Sigmoid colon (tissue), 6 donors: ENCODE measurements at regions not wholly inside any gene's neighbourhood (a gene's known extent, or its start where the extent isn't known, plus 50 kb on each side); places are given as distances from the start of the nearest gene placed in this dataset.

Experiments used
- DNase-seq: peaks from one replicate; pipeline ENCODE4 v3.0.0-alpha.2; 2019
- H3K27ac ChIP-seq, 4 donors: fragments of 200-600 bp; sonication (generic); one replicate each; pipeline ENCODE4 v1.5.1; 2016 to 2019; ENCODE audit warnings: mild to moderate bottlenecking in 1 of 4
- H3K27me3 ChIP-seq, 3 donors: fragments of 200-600 bp; sonication (generic); one replicate each; pipeline ENCODE4 v1.5.1; 2019; ENCODE audit warnings: mild to moderate bottlenecking in 1 of 3
- H3K36me3 ChIP-seq, 4 donors: fragments of 200-600 bp; sonication (generic); one replicate each; pipeline ENCODE4 v1.5.1; 2016 to 2019
- H3K4me1 ChIP-seq, 4 donors: fragments of 200-600 bp; sonication (generic); one replicate each; pipeline ENCODE4 v1.5.1; 2017 to 2019
- H3K4me3 ChIP-seq, 4 donors: fragments of 200-600 bp; sonication (generic); one replicate each; pipeline ENCODE4 v1.5.1; 2017 to 2019; ENCODE audit warnings: mild to moderate bottlenecking in 2 of 4, moderate library complexity in 1 of 4
- H3K9me3 ChIP-seq, 4 donors: fragments of 200-600 bp in 3 of 4; sonication (generic) in 3 of 4; one replicate each; pipeline versions ENCODE4 v1.5.1 to v1.6.1; 2013 to 2019
- CTCF ChIP-seq, 4 experiments: fragments of 450-650 bp in 3 of 4; fragments of 200-600 bp in 1 of 4; IDR thresholded peaks; one replicate each; pipeline ENCODE4 v1.5.1; 2016 to 2019; ENCODE audit warnings: antibody characterized with exemption in 4 of 4, mild to moderate bottlenecking in 3 of 4, moderate library complexity in 2 of 4
- EP300 ChIP-seq, 4 donors: sonication (generic); formaldehyde crosslinking; IDR thresholded peaks; one replicate each; pipeline ENCODE4 v1.6.1; 2017; ENCODE audit warnings: antibody characterized with exemption in 4 of 4
- POLR2A ChIP-seq, 2 donors: fragments of 450-650 bp; IDR thresholded peaks; one replicate each; pipeline ENCODE4 v1.6.1; 2016; ENCODE audit warnings: antibody characterized with exemption in 2 of 2, mild to moderate bottlenecking in 2 of 2, moderate library complexity in 2 of 2
- POLR2AphosphoS5 ChIP-seq, 4 donors: sonication (generic); formaldehyde crosslinking; IDR thresholded peaks; one replicate each; pipeline ENCODE4 v1.6.1; 2017; ENCODE audit warnings: antibody characterized with exemption in 4 of 4
- WGBS, 2 donors: extraction: QIAGEN DNeasy Blood & Tissue Kit; methylation state at CpG; one replicate each; pipeline ENCODE4 v1.1.7; 2013; 5-methylcytosine and 5-hydroxymethylcytosine counted together
- intact Hi-C: fragments of 100-400 bp; cut with DNase I; formaldehyde crosslinking; loops from one replicate; pipeline ENCODE4 v1.15.1; 2023
- donor health status: healthy with polysubstance abuse.
- donor health status: healthy.

GRCh38 chr21:31530364-31530763 lies 129.1 kb upstream of the SOD1 start:
- Histone ChIP-seq H3K4me3 (no peak overlapping the region), H3K27ac (no peak overlapping the region), H3K27me3 (no peaks in the 10 kb centered on the region), H3K9me3 (no peaks in the 10 kb centered on the region), H3K36me3 (no peaks in the 10 kb centered on the region), H3K4me1 (no peaks in the 10 kb centered on the region)
- TF ChIP-seq CTCF (IDR thresholded peaks at IDR 0.05) (no peak), POLR2A (IDR thresholded peaks at IDR 0.05) (no peak), EP300 (IDR thresholded peaks at IDR 0.05) (no peak), POLR2AphosphoS5 (IDR thresholded peaks at IDR 0.05) (no peak)
- 83 to 86% methylated on average over 9 of the region's 9 CpGs for WGBS, 2 donors
- no peak for DNase-seq
- intact Hi-C loops: no loop called here

- TF ChIP-seq EP300 (IDR thresholded peaks at IDR 0.05): no peak
- TF ChIP-seq CTCF (IDR thresholded peaks at IDR 0.05): no peak
- no peaks in the 10 kb centered on the region for H3K27me3 ChIP-seq
- intact Hi-C loops: no loop called here
- H3K27ac ChIP-seq: no peak overlapping the region
- no peak overlapping the region for H3K4me3 ChIP-seq
- H3K4me1 ChIP-seq: no peaks in the 10 kb centered on the region
- 8 to 31% methylated on average over 1 of the region's 1 CpG for WGBS, 2 donors
- no peaks in the 10 kb centered on the region for H3K36me3 ChIP-seq
- no peak for DNase-seq
- no peaks in the 10 kb centered on the region for H3K9me3 ChIP-seq
These were observed 130.1 kb upstream of the SOD1 start for GRCh38 chr21:31529406-31529805.

- no peaks in the 10 kb centered on the region for H3K4me1 ChIP-seq
- no peak overlapping the region for H3K4me3 ChIP-seq
- no peak overlapping the region for H3K27ac ChIP-seq
- 95 to 96% methylated on average over 4 of the region's 4 CpGs for WGBS, 2 donors
- H3K9me3 ChIP-seq: no peaks in the 10 kb centered on the region
- TF ChIP-seq EP300 (IDR thresholded peaks at IDR 0.05): no peak
- TF ChIP-seq POLR2AphosphoS5 (IDR thresholded peaks at IDR 0.05): no peak
- no peak for TF ChIP-seq CTCF (IDR thresholded peaks at IDR 0.05)
- no peak for TF ChIP-seq POLR2A (IDR thresholded peaks at IDR 0.05)
- no peak for DNase-seq
- intact Hi-C loops: no loop called here
- H3K36me3 ChIP-seq: no peaks in the 10 kb centered on the region
- no peaks in the 10 kb centered on the region for H3K27me3 ChIP-seq
These were observed 133.5 kb upstream of the SOD1 start for GRCh38 chr21:31526040-31526439.

GRCh38 chr21:31524140-31524539 lies 135.4 kb upstream of the SOD1 start:
- H3K4me3 ChIP-seq: no peak overlapping the region
- H3K9me3 ChIP-seq: no peaks in the 10 kb centered on the region
- intact Hi-C loops: no loop called here
- 64 to 79% methylated on average over 4 of the region's 4 CpGs for WGBS, 2 donors
- TF ChIP-seq CTCF (IDR thresholded peaks at IDR 0.05) (no peak), EP300 (IDR thresholded peaks at IDR 0.05) (no peak), POLR2A (IDR thresholded peaks at IDR 0.05) (no peak), POLR2AphosphoS5 (IDR thresholded peaks at IDR 0.05) (no peak)
- H3K36me3 ChIP-seq: no peaks in the 10 kb centered on the region
- H3K27ac ChIP-seq: no peak overlapping the region
- H3K4me1 ChIP-seq: peaks cover 0 to 6% (median 0%) of the 10 kb centered on the region in 4 donors
- DNase-seq: no peak
- no peaks in the 10 kb centered on the region for H3K27me3 ChIP-seq

GRCh38 chr21:31521515-31521914 lies 138.0 kb upstream of the SOD1 start:
- H3K4me3 ChIP-seq: no peak overlapping the region
- TF ChIP-seq EP300 (IDR thresholded peaks at IDR 0.05) (no peak), CTCF (IDR thresholded peaks at IDR 0.05) (no peak), POLR2AphosphoS5 (IDR thresholded peaks at IDR 0.05) (no peak), POLR2A (IDR thresholded peaks at IDR 0.05) (no peak)
- DNase-seq: no peak
- intact Hi-C loops: no loop called here
- H3K27ac ChIP-seq: no peak overlapping the region
- no peaks in the 10 kb centered on the region for H3K36me3 ChIP-seq
- no peaks in the 10 kb centered on the region for H3K9me3 ChIP-seq
- WGBS, 2 donors: 89 to 92% methylated on average over 3 of the region's 3 CpGs
- H3K4me1 ChIP-seq: peaks cover 0 to 6% (median 0%) of the 10 kb centered on the region in 4 donors
- H3K27me3 ChIP-seq: no peaks in the 10 kb centered on the region
